SKM-1 treated with dmso at 0.1 percent for 144 hours (cell line): ENCODE measurements at regions not wholly inside any gene's neighbourhood (a gene's known extent, or its start where the extent isn't known, plus 50 kb on each side); places are given as distances from the start of the nearest gene placed in this dataset.
"Not testable (repeated sequence)": the region's sequence is repeated elsewhere in the genome, so short reads cannot be mapped to it uniquely, and the experiment has no call there.

Source experiments
- DNase-seq: peaks from one replicate; lab custom pipeline; 2025; ENCODE audit not compliant: unreplicated experiment; lab: John Stamatoyannopoulos, UW

GRCh38 chr14:89743828-89744227 is 210.7 kb downstream of the EFCAB11 start:
- DNase-seq = no peak

GRCh38 chr14:89740241-89740640 is 214.3 kb downstream of the EFCAB11 start:
- DNase-seq = no peak

- DNase-seq = no peak
Observed at GRCh38 chr14:89736881-89737280, 217.6 kb downstream of the EFCAB11 start.

- no peak for DNase-seq
Observed at GRCh38 chr14:89731396-89731933, 223.1 kb downstream of the EFCAB11 start.

- peak; percentile 66 for DNase-seq
Observed at GRCh38 chr14:89730687-89731086, 223.8 kb downstream of the EFCAB11 start.

- DNase-seq = no peak
Observed at GRCh38 chr14:89728964-89729363, 225.6 kb downstream of the EFCAB11 start.

GRCh38 chr14:89726226-89726625 is 228.3 kb downstream of the EFCAB11 start:
- not testable (repeated sequence) for DNase-seq

- DNase-seq = no peak
Observed at GRCh38 chr14:89724628-89724960, 229.9 kb downstream of the EFCAB11 start.

- DNase-seq = no peak
Observed at GRCh38 chr14:89723930-89724627, 230.5 kb downstream of the EFCAB11 start.

- no peak for DNase-seq
Observed at GRCh38 chr14:89721956-89722355, 232.6 kb downstream of the EFCAB11 start.

GRCh38 chr14:89720741-89721729 is 233.5 kb downstream of the EFCAB11 start:
- peak; percentile 91 for DNase-seq

GRCh38 chr14:89720076-89720687 is 234.3 kb downstream of the EFCAB11 start:
- peak; percentile 20 for DNase-seq

- peak; percentile 64 for DNase-seq
Observed at GRCh38 chr14:89719366-89720075, 235.0 kb downstream of the EFCAB11 start.

GRCh38 chr14:89708982-89709625 is 245.4 kb downstream of the EFCAB11 start:
- no peak for DNase-seq

- DNase-seq = no peak
Observed at GRCh38 chr14:89707086-89707485, 247.4 kb downstream of the EFCAB11 start.

- no peak for DNase-seq
Observed at GRCh38 chr14:89702876-89703200, 251.7 kb downstream of the EFCAB11 start.

- DNase-seq = no peak
Observed at GRCh38 chr14:89702073-89702875, 252.3 kb downstream of the EFCAB11 start.

GRCh38 chr14:89701211-89702043 is 253.1 kb downstream of the EFCAB11 start:
- DNase-seq = peak; percentile 35

GRCh38 chr14:89700801-89701200 is 253.7 kb downstream of the EFCAB11 start:
- DNase-seq = no peak
